K562 (cell line): ENCODE measurements at regions not wholly inside any gene's neighbourhood (a gene's known extent, or its start where the extent isn't known, plus 50 kb on each side); places are given as distances from the start of the nearest gene placed in this dataset.

Experiments used
- FOXA1 ChIP-seq: fragments of 450-650 bp; IDR thresholded peaks from 2 replicates; pipeline ENCODE4 v1.6.1; 2016; ENCODE audit warnings: mild to moderate bottlenecking, borderline replicate concordance
- KLF1 ChIP-seq: fragments of 450-650 bp; IDR thresholded peaks from 2 replicates; pipeline ENCODE4 v1.6.1; 2016; ENCODE audit warnings: missing genetic modification characterization, missing compliant biosample characterization
- MEF2D ChIP-seq: conservative IDR thresholded peaks from 2 replicates; pipeline ENCODE4 v1.6.1; 2016; ENCODE audit warnings: low read depth, missing genetic modification characterization, missing compliant biosample characterization
- MNT ChIP-seq, 2 experiments: fragments of 450-650 bp; conservative IDR thresholded peaks; 2 replicates each; pipeline ENCODE4 v1.6.1; 2017; ENCODE audit warnings: mild to moderate bottlenecking in 2 of 2, moderate library complexity in 2 of 2
- PRDM10 ChIP-seq: fragments of 450-650 bp; IDR thresholded peaks from 2 replicates; pipeline ENCODE4 v1.6.1; 2018; ENCODE audit not compliant: partially characterized antibody
- STAT5A ChIP-seq: IDR thresholded peaks from 2 replicates; pipeline ENCODE4 v1.6.1; 2012; ENCODE audit warnings: low read length, inconsistent platforms, borderline replicate concordance
- TCF7 ChIP-seq: sonication (generic); IDR thresholded peaks from 2 replicates; pipeline ENCODE4 v1.6.1; 2016; ENCODE audit warnings: antibody characterized with exemption, borderline replicate concordance
- ZNF655 ChIP-seq: fragments of 250-450 bp; sonication (Bioruptor Pico); IDR thresholded peaks from 2 replicates; pipeline ENCODE4 v1.5.0; 2021
- ZNF778 ChIP-seq: fragments of 450-650 bp; formaldehyde crosslinking; IDR thresholded peaks from 2 replicates; pipeline ENCODE4 v1.4.0; 2020; ENCODE audit warnings: mild to moderate bottlenecking, moderate library complexity

GRCh38 chr4:124306352-124306751 lies 406.2 kb downstream of the ANKRD50 start (continued):
- TF ChIP-seq MNT (conservative IDR thresholded peaks at IDR 0.05), result no peak
- no peak for TF ChIP-seq STAT5A
- TF ChIP-seq ZNF655 (CRISPR knock-in tag), result no peak
- no peak for TF ChIP-seq ZNF778 (CRISPR knock-in tag)
- no peak for TF ChIP-seq TCF7
- no peak for TF ChIP-seq PRDM10
- no peak for TF ChIP-seq FOXA1
- no peak for TF ChIP-seq MEF2D (tag)
- no peak for TF ChIP-seq KLF1 (tag)
- TF ChIP-seq, all 486 proteins: peak for 0
